Coronary artery (tissue), 2 donors: ENCODE measurements at regions not wholly inside any gene's neighbourhood (a gene's known extent, or its start where the extent isn't known, plus 50 kb on each side); places are given as distances from the start of the nearest gene placed in this dataset.

Experiments used
- DNase-seq: peaks from one replicate; pipeline ENCODE4 v3.0.0-alpha.2; 2017; ENCODE audit warnings: low spot score
- H3K27ac ChIP-seq, 2 donors: fragments of 200-600 bp; sonication (generic); one replicate each; pipeline ENCODE4 v1.5.1; 2016 to 2019
- H3K4me3 ChIP-seq: fragments of 200-600 bp; sonication (generic); 2 replicates; pipeline ENCODE4 v1.5.1; 2016; ENCODE audit warnings: mild to moderate bottlenecking, moderate library complexity
- TF ChIP-seq, protein P1 (sequence below): fragments of 200-600 bp; sonication (generic); IDR thresholded peaks from one replicate; pipeline ENCODE4 v1.5.1; 2019; ENCODE audit warnings: antibody characterized with exemption

DNA sequence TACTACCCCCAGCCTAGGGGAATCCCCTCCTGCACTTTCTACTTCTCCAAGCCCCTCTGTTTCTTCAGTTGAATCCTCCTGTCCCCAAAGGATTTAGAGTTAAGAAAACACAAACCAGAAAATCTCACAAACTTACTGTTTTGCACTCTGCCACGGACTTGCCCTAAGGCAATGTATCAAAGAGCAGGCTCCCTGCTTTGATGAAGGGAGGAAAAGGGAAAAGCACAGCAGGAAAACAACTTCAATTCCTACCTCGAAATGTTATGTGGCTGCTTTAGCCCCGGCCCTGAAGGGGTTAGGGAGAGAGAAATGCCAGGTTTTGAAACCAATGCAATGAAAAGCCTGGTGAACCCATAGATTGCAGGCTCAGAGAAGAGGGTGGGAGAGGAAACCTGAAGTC is 254.7 kb downstream of the MAN2A1 start:
- Histone ChIP-seq H3K4me3 (no peak overlapping the region), H3K27ac (no peak overlapping the region)
- TF ChIP-seq, protein P1, sequence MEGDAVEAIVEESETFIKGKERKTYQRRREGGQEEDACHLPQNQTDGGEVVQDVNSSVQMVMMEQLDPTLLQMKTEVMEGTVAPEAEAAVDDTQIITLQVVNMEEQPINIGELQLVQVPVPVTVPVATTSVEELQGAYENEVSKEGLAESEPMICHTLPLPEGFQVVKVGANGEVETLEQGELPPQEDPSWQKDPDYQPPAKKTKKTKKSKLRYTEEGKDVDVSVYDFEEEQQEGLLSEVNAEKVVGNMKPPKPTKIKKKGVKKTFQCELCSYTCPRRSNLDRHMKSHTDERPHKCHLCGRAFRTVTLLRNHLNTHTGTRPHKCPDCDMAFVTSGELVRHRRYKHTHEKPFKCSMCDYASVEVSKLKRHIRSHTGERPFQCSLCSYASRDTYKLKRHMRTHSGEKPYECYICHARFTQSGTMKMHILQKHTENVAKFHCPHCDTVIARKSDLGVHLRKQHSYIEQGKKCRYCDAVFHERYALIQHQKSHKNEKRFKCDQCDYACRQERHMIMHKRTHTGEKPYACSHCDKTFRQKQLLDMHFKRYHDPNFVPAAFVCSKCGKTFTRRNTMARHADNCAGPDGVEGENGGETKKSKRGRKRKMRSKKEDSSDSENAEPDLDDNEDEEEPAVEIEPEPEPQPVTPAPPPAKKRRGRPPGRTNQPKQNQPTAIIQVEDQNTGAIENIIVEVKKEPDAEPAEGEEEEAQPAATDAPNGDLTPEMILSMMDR = no peak
- DNase-seq = no peak

DNA sequence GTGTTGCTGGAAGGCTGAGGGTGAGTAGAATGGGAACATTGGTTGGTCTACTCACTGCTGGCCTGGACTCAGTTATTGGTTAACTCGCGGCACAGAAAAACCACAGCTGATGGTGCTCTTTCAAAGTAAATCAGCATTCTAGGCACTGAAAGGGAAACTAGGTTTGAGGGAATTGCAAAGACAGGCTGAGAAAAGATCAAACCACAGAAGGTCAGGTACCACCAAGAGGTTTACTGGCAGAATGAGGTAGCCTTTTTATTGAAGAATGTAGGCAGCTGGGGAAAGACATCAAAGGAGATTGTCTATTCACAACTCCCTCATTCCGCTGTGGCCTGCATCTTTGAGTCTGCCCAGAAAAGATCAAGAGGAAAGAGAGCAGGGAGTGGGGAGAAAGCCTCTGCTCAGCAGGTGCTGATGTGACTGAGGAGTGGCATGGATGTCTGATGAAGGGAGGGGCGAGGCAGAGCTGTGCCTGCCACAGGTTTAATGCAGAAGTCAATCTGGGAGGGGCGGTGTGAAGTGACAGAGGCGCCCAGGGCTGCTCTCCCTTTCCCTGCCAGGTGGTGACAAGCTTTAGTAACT is 255.5 kb downstream of the MAN2A1 start:
- Histone ChIP-seq H3K4me3 (no peak overlapping the region), H3K27ac (no peak overlapping the region)
- DNase-seq = no peak
- TF ChIP-seq, protein P1 = no peak

DNA sequence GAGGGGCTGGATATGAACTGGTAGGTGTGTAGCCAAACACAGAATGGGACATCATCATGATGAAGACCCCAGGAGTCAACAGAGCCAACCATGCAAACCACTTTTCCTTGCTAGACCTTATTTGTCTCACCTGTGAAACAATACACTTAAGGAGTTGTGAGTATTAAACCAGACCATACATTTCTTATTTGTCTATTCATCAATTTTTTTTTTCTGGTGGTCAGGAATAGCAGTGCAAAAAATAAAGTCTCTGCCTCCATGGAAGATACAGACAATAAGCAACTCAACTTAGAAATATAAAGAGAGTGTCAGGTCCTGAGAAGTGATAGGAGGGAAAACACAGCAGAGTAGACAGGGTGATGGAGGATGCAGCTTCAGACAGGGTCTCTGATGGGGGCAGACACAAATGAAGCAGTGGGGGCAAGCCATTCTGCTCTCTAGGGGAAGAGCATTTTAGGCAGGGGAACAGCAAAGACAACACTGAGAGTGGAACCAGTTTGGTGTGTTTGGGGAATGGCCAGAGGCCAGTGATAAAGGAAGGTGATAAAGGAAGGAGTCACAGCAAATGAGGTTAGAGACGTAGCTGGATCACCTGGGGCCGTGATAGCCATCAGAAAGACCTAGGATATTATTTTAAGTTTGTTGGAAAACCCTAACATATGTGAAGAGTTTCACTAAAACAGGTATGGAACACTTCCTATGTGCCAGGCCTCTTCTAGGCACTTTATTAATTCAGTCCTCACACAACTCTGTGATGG is 256.2 kb downstream of the MAN2A1 start:
- DNase-seq = no peak
- Histone ChIP-seq H3K4me3 (no peak overlapping the region), H3K27ac (no peak overlapping the region)
- TF ChIP-seq, protein P1 = no peak

DNA sequence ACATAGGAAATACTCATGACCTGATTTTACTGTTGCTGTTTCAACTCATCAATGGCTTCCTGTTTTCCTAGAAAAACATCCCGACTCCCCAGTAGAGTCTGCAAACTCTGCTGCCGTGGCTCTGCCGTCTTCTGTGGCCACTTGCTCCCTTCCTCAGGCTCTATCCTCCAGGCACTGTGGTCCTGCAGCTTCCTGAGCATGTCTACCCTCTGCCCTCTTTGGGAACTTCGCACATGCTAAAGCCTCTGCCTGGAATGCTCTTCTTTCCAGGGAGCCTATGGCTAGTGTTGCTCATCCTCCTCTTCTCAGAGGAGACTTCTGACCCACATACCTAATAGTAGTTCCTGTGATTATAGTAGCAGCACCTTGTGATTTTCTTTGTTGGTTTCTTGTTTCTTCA is 256.9 kb downstream of the MAN2A1 start:
- DNase-seq = no peak
- Histone ChIP-seq H3K27ac (no peak overlapping the region), H3K4me3 (no peak overlapping the region)
- TF ChIP-seq, protein P1 = no peak

DNA sequence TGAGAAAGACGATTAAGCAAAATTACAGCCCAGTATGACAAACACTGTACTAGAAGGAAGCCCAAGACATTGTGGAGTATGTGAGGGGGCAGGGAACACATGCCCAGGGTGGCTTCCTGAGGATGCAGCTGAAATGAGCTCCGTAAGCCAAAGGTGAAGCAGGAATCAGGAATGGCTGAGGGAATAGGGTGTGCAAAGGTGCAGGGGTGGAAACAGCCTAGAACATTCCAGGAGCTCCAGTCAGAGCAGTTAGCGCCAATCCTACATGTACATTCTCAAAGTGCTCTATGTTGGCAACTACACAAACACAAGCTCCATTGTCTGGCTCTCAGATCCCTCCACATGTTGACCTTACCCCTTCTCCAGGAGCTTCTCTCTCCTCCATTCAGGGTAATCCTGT is 257.9 kb downstream of the MAN2A1 start:
- TF ChIP-seq, protein P1 = no peak
- no peak for DNase-seq
- no peak overlapping the region for H3K4me3 ChIP-seq
- H3K27ac ChIP-seq = no peak overlapping the region

DNA sequence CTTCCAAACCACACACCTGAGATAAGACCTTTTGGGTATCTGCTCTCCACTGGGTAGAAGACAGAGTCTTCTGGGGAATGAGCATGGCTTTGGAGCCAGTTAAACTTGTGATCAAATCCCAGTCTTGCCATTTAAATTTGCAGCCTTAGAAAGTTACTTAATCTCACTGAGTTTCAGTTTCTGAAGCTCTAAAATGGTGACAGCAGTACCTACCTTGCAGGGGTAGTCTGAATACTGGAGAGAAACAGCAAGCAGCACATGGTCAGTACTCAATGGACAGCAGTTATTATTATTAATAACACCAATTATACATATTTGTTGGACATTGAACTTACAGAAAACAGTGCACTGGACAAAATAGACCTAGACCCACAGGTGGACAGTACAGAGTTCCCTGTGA is 260.9 kb downstream of the MAN2A1 start:
- no peak overlapping the region for H3K4me3 ChIP-seq
- TF ChIP-seq, protein P1 = no peak
- DNase-seq = no peak
- no peak overlapping the region for H3K27ac ChIP-seq

DNA sequence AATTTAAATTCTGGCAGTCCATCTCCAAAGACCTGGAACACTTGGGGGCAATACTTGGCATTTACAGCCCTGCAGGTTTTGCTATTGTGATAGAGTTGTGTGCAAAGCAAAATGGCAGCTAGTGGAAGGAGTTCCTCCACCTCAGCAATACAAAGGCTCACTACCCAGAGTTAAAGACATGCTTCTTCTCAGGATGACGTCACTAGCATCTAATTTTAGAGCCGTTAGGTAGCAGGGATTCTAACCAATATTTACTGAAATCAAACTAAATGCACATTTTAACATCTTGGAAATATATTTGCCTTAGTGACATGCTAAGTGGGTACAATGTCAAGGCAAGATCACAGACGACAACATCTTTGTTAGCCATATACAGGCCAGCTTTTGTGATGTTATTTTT is 261.6 kb downstream of the MAN2A1 start:
- H3K27ac ChIP-seq = no peak overlapping the region

More for the DNA sequence above, 261.6 kb downstream of the MAN2A1 start:
- no peak overlapping the region for H3K4me3 ChIP-seq
- DNase-seq = no peak
- TF ChIP-seq, protein P1 = no peak
